ENCODE measurements at regions not wholly inside any gene's neighbourhood (a gene's known extent, or its start where the extent isn't known, plus 50 kb on each side); places are given as distances from the start of the nearest gene placed in this dataset.

DNA sequence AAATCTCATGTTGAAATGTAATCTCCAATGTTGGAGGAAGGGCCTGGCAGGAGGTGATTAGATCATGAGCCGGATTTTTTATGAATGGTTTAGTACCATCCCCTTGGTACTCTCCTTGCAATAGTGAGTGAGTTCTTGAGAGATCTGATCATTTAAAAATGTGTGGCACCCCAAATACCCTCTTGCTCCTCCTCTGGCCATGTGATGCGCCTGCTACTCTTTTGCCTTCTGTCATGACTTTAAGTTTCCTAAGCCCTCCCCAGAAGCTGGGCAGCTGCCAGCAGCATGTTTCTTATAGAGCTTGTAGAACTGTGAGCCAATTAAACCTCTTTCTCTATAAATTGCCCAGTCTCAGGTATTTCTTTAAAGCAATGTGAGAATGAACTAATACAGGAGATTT is 72.6 kb upstream of the FIGN start:
- DNase-seq = no peak

GRCh38 chr2:163802284-163802683 is 66.5 kb upstream of the FIGN start:
- no peak for DNase-seq

DNA sequence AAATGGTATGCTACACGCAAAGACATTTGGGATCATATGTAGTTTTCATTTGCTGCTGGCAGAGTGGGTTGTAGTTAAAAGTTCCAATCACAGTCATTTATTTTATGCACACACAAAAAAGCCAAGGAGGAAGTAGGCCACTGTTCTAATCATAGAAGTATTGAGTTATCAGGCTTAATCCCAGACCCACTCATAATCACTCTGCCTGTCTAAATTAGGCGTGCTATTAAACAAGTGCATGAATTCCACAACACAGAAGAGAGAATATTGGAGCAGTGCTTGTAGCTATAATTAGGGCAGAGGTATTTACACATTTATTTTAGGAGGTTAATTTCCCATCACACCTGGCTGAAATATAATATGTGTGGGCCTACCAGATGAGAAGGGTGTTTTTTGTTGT is 65.7 kb upstream of the FIGN start:
- no peak for DNase-seq

- DNase-seq = no peak
Measured at GRCh38 chr2:163800951-163801381, 65.2 kb upstream of the FIGN start.

DNA sequence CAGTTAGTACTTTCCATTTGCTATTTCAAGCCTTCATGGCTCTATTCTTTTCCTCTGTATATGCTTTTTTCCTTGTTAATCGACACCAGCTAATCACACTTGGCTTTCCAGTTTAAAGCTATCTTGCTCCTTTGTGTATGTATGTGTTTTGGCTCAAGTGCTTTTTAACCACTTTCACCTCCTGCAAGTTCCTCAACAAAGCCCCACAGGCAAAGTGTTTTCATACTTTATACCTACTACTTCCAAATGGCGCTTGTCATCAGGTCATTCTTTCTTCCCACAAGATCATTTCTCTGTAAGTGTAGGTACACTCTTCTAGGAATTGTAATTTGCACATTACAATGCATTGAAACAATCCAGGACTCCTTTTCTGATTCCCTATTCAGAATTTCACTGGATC is 64.0 kb upstream of the FIGN start:
- DNase-seq = no peak

GRCh38 chr2:163794635-163795034 is 58.8 kb upstream of the FIGN start:
- DNase-seq = no peak
